ENCODE measurements at regions not wholly inside any gene's neighbourhood (a gene's known extent, or its start where the extent isn't known, plus 50 kb on each side); places are given as distances from the start of the nearest gene placed in this dataset.
"Not testable (repeated sequence)": the region's sequence is repeated elsewhere in the genome, so short reads cannot be mapped to it uniquely, and the experiment has no call there.

GRCh38 chr19:20482721-20483120, 82.9 kb downstream of the ZNF737 start:
- no peak for DNase-seq (ENCODE audit: low read depth in 2 of 2)

GRCh38 chr19:20481736-20482135, 83.8 kb downstream of the ZNF737 start:
- DNase-seq (ENCODE audit: low read depth in 2 of 2): no peak

GRCh38 chr19:20479483-20479882, 86.1 kb downstream of the ZNF737 start:
- no peak for DNase-seq (ENCODE audit: low read depth in 2 of 2)

- no peak for DNase-seq (ENCODE audit: low read depth in 2 of 2)
These were observed 86.6 kb downstream of the ZNF737 start for GRCh38 chr19:20478936-20479335.

- no peak for DNase-seq (ENCODE audit: low read depth in 2 of 2)
These were observed 92.7 kb downstream of the ZNF737 start for GRCh38 chr19:20472854-20473253.

GRCh38 chr19:20471431-20471830, 94.2 kb downstream of the ZNF737 start:
- no peak for DNase-seq (ENCODE audit: low read depth in 2 of 2)

- DNase-seq (ENCODE audit: low read depth in 2 of 2): no peak
These were observed 95.0 kb downstream of the ZNF737 start for GRCh38 chr19:20470345-20471135.

- DNase-seq (ENCODE audit: low read depth in 2 of 2): not testable (repeated sequence)
These were observed 99.0 kb downstream of the ZNF737 start for GRCh38 chr19:20466638-20466990.

GRCh38 chr19:20465922-20466637, 99.5 kb downstream of the ZNF737 start:
- not testable (repeated sequence) for DNase-seq (ENCODE audit: low read depth in 2 of 2)

GRCh38 chr19:20453425-20453935, 112.1 kb downstream of the ZNF737 start:
- DNase-seq (ENCODE audit: low read depth in 2 of 2): no peak

GRCh38 chr19:20444202-20444885, 121.2 kb downstream of the ZNF737 start:
- no peak for DNase-seq (ENCODE audit: low read depth in 2 of 2)

- DNase-seq (ENCODE audit: low read depth in 2 of 2): not testable (repeated sequence)
These were observed 133.2 kb downstream of the ZNF737 start for GRCh38 chr19:20432266-20432842.

- DNase-seq (ENCODE audit: low read depth in 2 of 2): no peak
These were observed 133.8 kb downstream of the ZNF737 start for GRCh38 chr19:20431826-20432225.

GRCh38 chr19:20423381-20424197, 142.0 kb downstream of the ZNF737 start:
- DNase-seq (ENCODE audit: low read depth in 2 of 2): peak; percentile 20 to 27

- no peak for DNase-seq (ENCODE audit: low read depth in 2 of 2)
These were observed 143.1 kb downstream of the ZNF737 start for GRCh38 chr19:20422216-20423205.

- DNase-seq (ENCODE audit: low read depth in 2 of 2): no peak
These were observed 148.9 kb downstream of the ZNF737 start for GRCh38 chr19:20416661-20417060.

- no peak for DNase-seq (ENCODE audit: low read depth in 2 of 2)
These were observed 151.5 kb downstream of the ZNF737 start for GRCh38 chr19:20414120-20414519.

- no peak for DNase-seq (ENCODE audit: low read depth in 2 of 2)
These were observed 151.9 kb downstream of the ZNF737 start for GRCh38 chr19:20413705-20414104.

GRCh38 chr19:20412846-20413245, 152.7 kb downstream of the ZNF737 start:
- DNase-seq (ENCODE audit: low read depth in 2 of 2): no peak

- DNase-seq (ENCODE audit: low read depth in 2 of 2): no peak
These were observed 168.3 kb downstream of the ZNF737 start for GRCh38 chr19:20397292-20397691.

Measured in fibroblast of skin of left quadriceps (primary cell).